ENCODE measurements at regions not wholly inside any gene's neighbourhood (a gene's known extent, or its start where the extent isn't known, plus 50 kb on each side); places are given as distances from the start of the nearest gene placed in this dataset.

DNA sequence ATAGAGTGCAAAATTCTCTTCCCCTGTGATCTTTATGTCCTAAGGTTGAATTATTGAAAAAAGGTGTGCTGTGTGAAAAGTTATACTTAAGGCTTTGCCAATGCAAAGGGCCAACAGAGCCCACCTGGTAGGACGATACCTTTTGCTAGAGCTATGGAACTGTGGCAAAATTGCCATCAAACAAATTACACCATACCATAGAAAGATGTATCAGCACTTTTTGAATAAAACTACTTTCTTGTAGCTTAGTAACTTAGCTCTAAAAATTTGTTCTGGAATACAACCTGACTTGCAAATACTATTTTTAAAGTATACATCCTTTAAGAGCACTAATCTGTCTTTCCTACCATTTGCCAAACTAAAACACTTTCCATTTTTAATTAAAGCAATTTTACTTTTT, 147.2 kb upstream of the ERCC4 start:
- no peak for DNase-seq (ENCODE audit: low spot score)
- in situ Hi-C loops (cut with MboI; ENCODE audit: low pct_unique_long_range_greater_than_20kb, low sequenced_read_pairs, unreplicated experiment), result no loop called here
- TF ChIP-seq, protein P1, sequence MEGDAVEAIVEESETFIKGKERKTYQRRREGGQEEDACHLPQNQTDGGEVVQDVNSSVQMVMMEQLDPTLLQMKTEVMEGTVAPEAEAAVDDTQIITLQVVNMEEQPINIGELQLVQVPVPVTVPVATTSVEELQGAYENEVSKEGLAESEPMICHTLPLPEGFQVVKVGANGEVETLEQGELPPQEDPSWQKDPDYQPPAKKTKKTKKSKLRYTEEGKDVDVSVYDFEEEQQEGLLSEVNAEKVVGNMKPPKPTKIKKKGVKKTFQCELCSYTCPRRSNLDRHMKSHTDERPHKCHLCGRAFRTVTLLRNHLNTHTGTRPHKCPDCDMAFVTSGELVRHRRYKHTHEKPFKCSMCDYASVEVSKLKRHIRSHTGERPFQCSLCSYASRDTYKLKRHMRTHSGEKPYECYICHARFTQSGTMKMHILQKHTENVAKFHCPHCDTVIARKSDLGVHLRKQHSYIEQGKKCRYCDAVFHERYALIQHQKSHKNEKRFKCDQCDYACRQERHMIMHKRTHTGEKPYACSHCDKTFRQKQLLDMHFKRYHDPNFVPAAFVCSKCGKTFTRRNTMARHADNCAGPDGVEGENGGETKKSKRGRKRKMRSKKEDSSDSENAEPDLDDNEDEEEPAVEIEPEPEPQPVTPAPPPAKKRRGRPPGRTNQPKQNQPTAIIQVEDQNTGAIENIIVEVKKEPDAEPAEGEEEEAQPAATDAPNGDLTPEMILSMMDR (IDR thresholded peaks at IDR 0.05; ENCODE audit: extremely low read depth, insufficient read depth, missing control alignments), result no peak

DNA sequence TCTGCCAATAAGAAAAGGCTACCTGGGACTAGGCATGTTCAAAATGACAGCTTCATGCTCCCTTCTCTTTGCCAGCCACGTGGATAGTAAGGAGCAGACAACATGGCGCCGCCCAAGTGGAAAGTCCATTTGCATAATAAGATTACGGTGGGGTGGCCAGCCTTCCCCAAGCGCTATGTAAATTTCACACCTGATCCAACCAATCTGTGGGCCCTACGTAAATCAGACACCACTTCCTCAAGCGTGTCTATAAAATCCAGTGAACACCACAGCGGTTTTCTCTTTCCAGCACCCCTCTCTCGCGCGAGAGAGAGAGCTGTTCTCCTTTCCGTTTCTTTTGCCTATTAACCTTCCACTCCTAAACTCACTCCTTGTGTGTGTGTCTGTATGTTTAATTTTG, 140.3 kb upstream of the ERCC4 start:
- in situ Hi-C loops (cut with MboI; ENCODE audit: low pct_unique_long_range_greater_than_20kb, low sequenced_read_pairs, unreplicated experiment), result no loop called here
- no peak for DNase-seq (ENCODE audit: low spot score)
- TF ChIP-seq, protein P1 (IDR thresholded peaks at IDR 0.05; ENCODE audit: extremely low read depth, insufficient read depth, missing control alignments), result no peak

- TF ChIP-seq, protein P1 (IDR thresholded peaks at IDR 0.05; ENCODE audit: extremely low read depth, insufficient read depth, missing control alignments), result no peak
- no peak for DNase-seq (ENCODE audit: low spot score)
- in situ Hi-C loops (cut with MboI; ENCODE audit: low pct_unique_long_range_greater_than_20kb, low sequenced_read_pairs, unreplicated experiment), result no loop called here
Measured at GRCh38 chr16:13780406-13781168, 139.4 kb upstream of the ERCC4 start.

GRCh38 chr16:13781169-13781564, 138.8 kb upstream of the ERCC4 start:
- in situ Hi-C loops (cut with MboI; ENCODE audit: low pct_unique_long_range_greater_than_20kb, low sequenced_read_pairs, unreplicated experiment), result no loop called here
- DNase-seq (ENCODE audit: low spot score), result no peak
- TF ChIP-seq, protein P1 (IDR thresholded peaks at IDR 0.05; ENCODE audit: extremely low read depth, insufficient read depth, missing control alignments), result no peak

DNA sequence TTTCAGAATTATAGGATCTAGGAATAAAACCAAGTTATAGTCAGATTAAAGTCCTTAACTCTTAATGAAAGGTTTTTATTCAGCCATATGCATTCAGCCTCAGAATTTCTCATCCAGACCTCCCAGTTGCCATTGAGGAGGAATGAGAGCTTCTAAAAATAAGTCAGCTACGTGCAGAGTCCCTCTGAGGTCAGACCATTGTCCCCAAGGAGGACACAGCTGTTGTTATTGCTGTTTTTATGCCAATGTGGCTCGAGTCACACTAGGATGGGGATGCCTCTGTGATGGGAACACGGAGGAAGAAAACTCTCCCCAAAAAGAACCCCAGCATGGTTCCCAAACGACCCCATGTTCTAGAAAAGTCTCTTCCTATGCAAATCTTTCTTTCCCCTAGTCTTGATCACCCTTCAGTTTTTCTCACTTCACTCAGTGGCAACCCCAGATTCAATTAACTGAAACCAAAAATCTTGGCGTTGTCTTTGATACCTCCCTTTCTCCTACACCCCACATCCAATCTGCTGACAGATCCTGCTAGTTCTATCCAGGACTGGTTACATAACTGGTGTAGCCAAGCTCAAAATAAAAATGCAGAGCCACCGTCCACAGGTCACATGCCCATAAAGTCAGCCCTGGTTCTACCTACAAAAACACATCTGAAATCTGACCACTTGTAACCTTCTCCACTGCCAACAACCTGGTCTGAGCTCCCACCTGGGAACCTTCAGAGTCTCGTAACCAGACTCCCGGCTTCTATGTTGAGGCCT, 138.2 kb upstream of the ERCC4 start:
- TF ChIP-seq, protein P1 (IDR thresholded peaks at IDR 0.05; ENCODE audit: extremely low read depth, insufficient read depth, missing control alignments), result no peak
- in situ Hi-C loops (cut with MboI; ENCODE audit: low pct_unique_long_range_greater_than_20kb, low sequenced_read_pairs, unreplicated experiment), result no loop called here
- DNase-seq (ENCODE audit: low spot score), result no peak

DNA sequence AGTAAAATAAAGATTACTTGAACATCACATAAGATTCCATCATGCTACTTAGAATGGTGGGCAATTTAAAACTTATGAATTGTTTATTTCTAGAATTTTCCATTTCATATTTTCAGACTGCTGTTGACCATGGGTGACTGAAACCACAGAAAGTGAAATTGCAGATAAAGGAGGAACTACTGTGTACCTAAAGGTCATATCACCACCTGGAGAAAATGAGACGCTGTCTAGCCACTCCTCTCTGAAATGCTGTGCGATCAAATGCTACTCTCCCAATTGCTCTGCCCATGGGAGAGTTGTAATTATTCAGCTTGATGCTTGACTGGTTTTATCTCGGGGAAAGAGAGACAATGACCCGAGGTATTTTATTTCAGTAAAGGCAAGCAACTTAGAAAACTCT, 128.9 kb upstream of the ERCC4 start:
- TF ChIP-seq, protein P1 (IDR thresholded peaks at IDR 0.05; ENCODE audit: extremely low read depth, insufficient read depth, missing control alignments), result no peak
- DNase-seq (ENCODE audit: low spot score), result no peak
- in situ Hi-C loops (cut with MboI; ENCODE audit: low pct_unique_long_range_greater_than_20kb, low sequenced_read_pairs, unreplicated experiment), result no loop called here
